ENCODE measurements at regions not wholly inside any gene's neighbourhood (a gene's known extent, or its start where the extent isn't known, plus 50 kb on each side); places are given as distances from the start of the nearest gene placed in this dataset.

- TF ChIP-seq CTCF (conservative IDR thresholded peaks at IDR 0.05) = no peak
- no peak for TF ChIP-seq EZH2 (IDR thresholded peaks at IDR 0.05; ENCODE audit: low read depth)
These were observed 122.8 kb downstream of the ATPSCKMT start for GRCh38 chr5:10126900-10127299.
